Ishikawa (cell line): ENCODE measurements at regions not wholly inside any gene's neighbourhood (a gene's known extent, or its start where the extent isn't known, plus 50 kb on each side); places are given as distances from the start of the nearest gene placed in this dataset.

ENCODE experiments used
- CREB1 ChIP-seq: IDR thresholded peaks from 2 replicates; pipeline ENCODE4 v1.6.1; 2012; ENCODE audit warnings: low read depth
- EP300 ChIP-seq: IDR thresholded peaks from 2 replicates; pipeline ENCODE4 v1.6.1; 2012; ENCODE audit warnings: borderline replicate concordance
- FOXM1 ChIP-seq: IDR thresholded peaks from 2 replicates; pipeline ENCODE4 v1.6.1; 2012; ENCODE audit warnings: low read depth, borderline replicate concordance
- NFIC ChIP-seq: IDR thresholded peaks from 2 replicates; pipeline ENCODE4 v1.6.1; 2012
- TAF1 ChIP-seq: IDR thresholded peaks from 2 replicates; pipeline ENCODE4 v1.6.1; 2012; ENCODE audit warnings: low read depth, mild to moderate bottlenecking
- TCF12 ChIP-seq: IDR thresholded peaks from 2 replicates; pipeline ENCODE4 v1.6.1; 2012; ENCODE audit warnings: low read depth
- TEAD4 ChIP-seq: IDR thresholded peaks from 2 replicates; pipeline ENCODE4 v1.6.1; 2012
- YY1 ChIP-seq: IDR thresholded peaks from 2 replicates; pipeline ENCODE4 v1.6.1; 2012; ENCODE audit warnings: low read depth
- ZBTB7A ChIP-seq: IDR thresholded peaks from 2 replicates; pipeline ENCODE4 v1.6.1; 2012; ENCODE audit warnings: low read depth
- TF ChIP-seq, protein P1 (sequence below): IDR thresholded peaks from 2 replicates; pipeline ENCODE4 v1.6.1; 2012
- TF ChIP-seq, protein P2 (sequence below): IDR thresholded peaks from 2 replicates; pipeline ENCODE4 v1.6.1; 2012; ENCODE audit warnings: low read depth, mild to moderate bottlenecking
- TF ChIP-seq, protein P3 (sequence below): IDR thresholded peaks from 2 replicates; pipeline ENCODE4 v1.6.1; 2012

DNA sequence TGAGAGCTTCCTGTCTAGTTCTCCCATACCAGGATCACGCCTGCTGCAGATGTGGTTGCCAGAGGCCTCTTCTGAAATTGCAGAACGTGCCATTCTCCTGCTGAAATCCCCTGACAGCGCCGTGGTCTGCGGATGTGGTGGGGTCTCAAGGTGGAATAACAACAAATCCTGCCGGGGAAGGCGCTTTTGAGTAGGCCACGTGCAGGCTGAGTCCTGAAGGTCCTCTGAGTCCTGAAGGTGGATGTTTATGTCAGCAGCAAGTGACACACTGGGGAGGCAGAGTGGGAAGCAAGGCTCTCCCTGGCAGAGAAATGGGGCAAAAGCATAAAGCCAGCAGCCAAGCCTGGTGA lies 241.4 kb downstream of the MYCN start:
- TF ChIP-seq CREB1 (no peak), TAF1 (no peak), EP300 (no peak), ZBTB7A (no peak), TEAD4 (no peak), FOXM1 (no peak), NFIC (no peak), YY1 (no peak), TCF12 (no peak)
- TF ChIP-seq, protein P1, sequence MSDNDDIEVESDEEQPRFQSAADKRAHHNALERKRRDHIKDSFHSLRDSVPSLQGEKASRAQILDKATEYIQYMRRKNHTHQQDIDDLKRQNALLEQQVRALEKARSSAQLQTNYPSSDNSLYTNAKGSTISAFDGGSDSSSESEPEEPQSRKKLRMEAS = no peak
- TF ChIP-seq, protein P2, sequence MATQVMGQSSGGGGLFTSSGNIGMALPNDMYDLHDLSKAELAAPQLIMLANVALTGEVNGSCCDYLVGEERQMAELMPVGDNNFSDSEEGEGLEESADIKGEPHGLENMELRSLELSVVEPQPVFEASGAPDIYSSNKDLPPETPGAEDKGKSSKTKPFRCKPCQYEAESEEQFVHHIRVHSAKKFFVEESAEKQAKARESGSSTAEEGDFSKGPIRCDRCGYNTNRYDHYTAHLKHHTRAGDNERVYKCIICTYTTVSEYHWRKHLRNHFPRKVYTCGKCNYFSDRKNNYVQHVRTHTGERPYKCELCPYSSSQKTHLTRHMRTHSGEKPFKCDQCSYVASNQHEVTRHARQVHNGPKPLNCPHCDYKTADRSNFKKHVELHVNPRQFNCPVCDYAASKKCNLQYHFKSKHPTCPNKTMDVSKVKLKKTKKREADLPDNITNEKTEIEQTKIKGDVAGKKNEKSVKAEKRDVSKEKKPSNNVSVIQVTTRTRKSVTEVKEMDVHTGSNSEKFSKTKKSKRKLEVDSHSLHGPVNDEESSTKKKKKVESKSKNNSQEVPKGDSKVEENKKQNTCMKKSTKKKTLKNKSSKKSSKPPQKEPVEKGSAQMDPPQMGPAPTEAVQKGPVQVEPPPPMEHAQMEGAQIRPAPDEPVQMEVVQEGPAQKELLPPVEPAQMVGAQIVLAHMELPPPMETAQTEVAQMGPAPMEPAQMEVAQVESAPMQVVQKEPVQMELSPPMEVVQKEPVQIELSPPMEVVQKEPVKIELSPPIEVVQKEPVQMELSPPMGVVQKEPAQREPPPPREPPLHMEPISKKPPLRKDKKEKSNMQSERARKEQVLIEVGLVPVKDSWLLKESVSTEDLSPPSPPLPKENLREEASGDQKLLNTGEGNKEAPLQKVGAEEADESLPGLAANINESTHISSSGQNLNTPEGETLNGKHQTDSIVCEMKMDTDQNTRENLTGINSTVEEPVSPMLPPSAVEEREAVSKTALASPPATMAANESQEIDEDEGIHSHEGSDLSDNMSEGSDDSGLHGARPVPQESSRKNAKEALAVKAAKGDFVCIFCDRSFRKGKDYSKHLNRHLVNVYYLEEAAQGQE = no peak
- TF ChIP-seq, protein P3, sequence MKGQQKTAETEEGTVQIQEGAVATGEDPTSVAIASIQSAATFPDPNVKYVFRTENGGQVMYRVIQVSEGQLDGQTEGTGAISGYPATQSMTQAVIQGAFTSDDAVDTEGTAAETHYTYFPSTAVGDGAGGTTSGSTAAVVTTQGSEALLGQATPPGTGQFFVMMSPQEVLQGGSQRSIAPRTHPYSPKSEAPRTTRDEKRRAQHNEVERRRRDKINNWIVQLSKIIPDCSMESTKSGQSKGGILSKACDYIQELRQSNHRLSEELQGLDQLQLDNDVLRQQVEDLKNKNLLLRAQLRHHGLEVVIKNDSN = no peak
